AG04450 (cell line): ENCODE measurements at regions not wholly inside any gene's neighbourhood (a gene's known extent, or its start where the extent isn't known, plus 50 kb on each side); places are given as distances from the start of the nearest gene placed in this dataset. TPM values are rescaled to one million over a fixed set of nuclear protein-coding genes. Genes with fewer than 3 reads are reported as not detected.

Experiments
- CTCF ChIA-PET: fragments of 300-600, 350-600 bp; formaldehyde crosslinking; extraction: SDS; loops from one replicate; lab custom pipeline; 2022; ENCODE audit warnings: antibody characterized with exemption, inconsistent platforms; lab: Charles Lee
- POLR2A ChIA-PET: fragments of 350-600 bp; formaldehyde crosslinking; extraction: SDS; loops from one replicate; lab custom pipeline; 2021; ENCODE audit warnings: antibody characterized with exemption, inconsistent platforms; lab: Yijun Ruan, JAX
- DNase-seq: peaks from one replicate; pipeline ENCODE4 v3.0.0-alpha.2; 2011; ENCODE audit warnings: low read depth, low spot score
- H3K27ac ChIP-seq: one replicate; pipeline ENCODE4 v1.5.1; 2012; ENCODE audit warnings: low read depth, low read length, control low read depth
- H3K27me3 ChIP-seq: one replicate; pipeline ENCODE4 v1.6.0; 2012; ENCODE audit warnings: low read length; ENCODE audit not compliant: control insufficient read depth, insufficient read depth
- H3K4me3 ChIP-seq: 2 replicates; pipeline ENCODE4 v1.5.1; 2011; ENCODE audit warnings: mild to moderate bottlenecking, low read depth, low read length, control low read depth
- H3K9me3 ChIP-seq: 2 replicates; pipeline ENCODE4 v1.5.1; 2012; ENCODE audit warnings: low read length; ENCODE audit not compliant: control insufficient read depth, insufficient read depth
- CTCF ChIP-seq: IDR thresholded peaks from 2 replicates; pipeline ENCODE4 v1.5.1; 2011; ENCODE audit warnings: low read depth, low read length, control low read depth, inconsistent platforms
- small RNA-seq: library from RNA; depleted of rRNA; stranded (forward); fragments of <200 nt; gene quantifications from one replicate; pipeline ENCODE3, GENCODE V24; 2012; ENCODE audit warnings: low read depth; ENCODE audit not compliant: insufficient read length

GRCh38 chr2:23326330-23326729, 58.6 kb upstream of the KLHL29 start:
- POLR2A ChIA-PET = no interaction called here
- peaks cover 3% of the 10 kb centered on the region for H3K27me3 ChIP-seq

GRCh38 chr2:23327416-23327815, 57.6 kb upstream of the KLHL29 start:
- POLR2A ChIA-PET = no interaction called here
- Histone ChIP-seq H3K27ac (no peak overlapping the region), H3K4me3 (no peak overlapping the region), H3K9me3 (no peaks in the 10 kb centered on the region), H3K27me3 (peaks cover 6% of the 10 kb centered on the region)
- no peak for TF ChIP-seq CTCF
- CTCF ChIA-PET = interaction anchor here (1.4 kb wide), 1 partner anchor 14 kb away, joined by 3 read pairs; no protein-coding TSS in a partner anchor
- no peak for DNase-seq

More at GRCh38 chr2:23326330-23326729, 58.6 kb upstream of the KLHL29 start:
- no peak overlapping the region for H3K27ac ChIP-seq
- no peak for DNase-seq
- TF ChIP-seq CTCF = no peak
- CTCF ChIA-PET = no interaction called here
- H3K4me3 ChIP-seq = no peak overlapping the region
- H3K9me3 ChIP-seq = no peaks in the 10 kb centered on the region

- DNase-seq = no peak
- no peak overlapping the region for H3K4me3 ChIP-seq
- no peaks in the 10 kb centered on the region for H3K9me3 ChIP-seq
- peaks cover 10% of the 10 kb centered on the region for H3K27me3 ChIP-seq
- no peak for TF ChIP-seq CTCF
- CTCF ChIA-PET = interaction anchor here (1.4 kb wide), 1 partner anchor 15 kb away, joined by 3 read pairs; no protein-coding TSS in a partner anchor
- no peak overlapping the region for H3K27ac ChIP-seq
- POLR2A ChIA-PET = no interaction called here
These were observed 57.1 kb upstream of the KLHL29 start for GRCh38 chr2:23327887-23328286.

GRCh38 chr2:23330214-23330613, 54.8 kb upstream of the KLHL29 start:
- POLR2A ChIA-PET = no interaction called here
- no peak for DNase-seq
- Histone ChIP-seq H3K9me3 (no peaks in the 10 kb centered on the region), H3K27me3 (peaks cover 18% of the 10 kb centered on the region), H3K27ac (no peak overlapping the region), H3K4me3 (no peak overlapping the region)
- CTCF ChIA-PET = interaction anchor here (0.9 to 1.5 kb wide), 2 partner anchors 375 to 430 kb away, joined by 3 to 4 read pairs; no protein-coding TSS in a partner anchor
- TF ChIP-seq CTCF = peak; percentile 33; the same call in 1 of the 2 replicates

Small RNAs in the stretch of these regions (small RNA-seq; reads per million reads assigned to genes)
- gene AC099799.1 (not detected), gene RN7SL117P (not detected), gene RNA5SP87 (not detected)
